HG03060 (cell line): ENCODE measurements at regions not wholly inside any gene's neighbourhood (a gene's known extent, or its start where the extent isn't known, plus 50 kb on each side); places are given as distances from the start of the nearest gene placed in this dataset.

ENCODE experiments used
- ATAC-seq: cut with Tn5 transposase; IDR thresholded peaks from one replicate; pipeline ENCODE4 v1.9.1; 2021; ENCODE audit warnings: low read depth, moderate number of reproducible peaks; ENCODE audit not compliant: unreplicated experiment

GRCh38 chr12:88411689-88412088 lies 168.6 kb downstream of the KITLG start:
- no peak for ATAC-seq

- no peak for ATAC-seq
Measured at GRCh38 chr12:88413646-88414045, 166.6 kb downstream of the KITLG start.

- no peak for ATAC-seq
Measured at GRCh38 chr12:88416155-88416554, 164.1 kb downstream of the KITLG start.

- no peak for ATAC-seq
Measured at GRCh38 chr12:88416786-88417185, 163.5 kb downstream of the KITLG start.

- no peak for ATAC-seq
Measured at GRCh38 chr12:88417531-88417930, 162.7 kb downstream of the KITLG start.

- ATAC-seq, result no peak
Measured at GRCh38 chr12:88418856-88419497, 161.3 kb downstream of the KITLG start.

GRCh38 chr12:88419794-88420193 lies 160.5 kb downstream of the KITLG start:
- ATAC-seq, result no peak

GRCh38 chr12:88420457-88420856 lies 159.8 kb downstream of the KITLG start:
- no peak for ATAC-seq

- no peak for ATAC-seq
Measured at GRCh38 chr12:88424791-88425730, 155.2 kb downstream of the KITLG start.

GRCh38 chr12:88428350-88428749 lies 151.9 kb downstream of the KITLG start:
- no peak for ATAC-seq

- peak; percentile 36 for ATAC-seq
Measured at GRCh38 chr12:88431246-88431645, 149.0 kb downstream of the KITLG start.

GRCh38 chr12:88432531-88433490 lies 147.5 kb downstream of the KITLG start:
- ATAC-seq, result no peak

GRCh38 chr12:88433997-88434703 lies 146.1 kb downstream of the KITLG start:
- ATAC-seq, result peak; percentile 61

GRCh38 chr12:88435334-88436076 lies 144.8 kb downstream of the KITLG start:
- ATAC-seq, result no peak

- no peak for ATAC-seq
Measured at GRCh38 chr12:88437226-88437625, 143.0 kb downstream of the KITLG start.
